HG02981 (cell line): ENCODE measurements at regions not wholly inside any gene's neighbourhood (a gene's known extent, or its start where the extent isn't known, plus 50 kb on each side); places are given as distances from the start of the nearest gene placed in this dataset.

Source experiments
- ATAC-seq: cut with Tn5 transposase; IDR thresholded peaks from one replicate; pipeline ENCODE4 v1.9.1; 2021; ENCODE audit warnings: mild to moderate bottlenecking, moderate library complexity; ENCODE audit not compliant: unreplicated experiment

GRCh38 chr1:5751163-5751540, 241.1 kb downstream of the NPHP4 start:
- no peak for ATAC-seq

- ATAC-seq = no peak
These were observed 241.8 kb downstream of the NPHP4 start for GRCh38 chr1:5750186-5751162.

GRCh38 chr1:5748286-5749225, 243.7 kb downstream of the NPHP4 start:
- no peak for ATAC-seq

- no peak for ATAC-seq
These were observed 244.6 kb downstream of the NPHP4 start for GRCh38 chr1:5747426-5748285.

GRCh38 chr1:5746611-5747425, 245.4 kb downstream of the NPHP4 start:
- no peak for ATAC-seq

GRCh38 chr1:5745800-5746610, 246.2 kb downstream of the NPHP4 start:
- ATAC-seq = peak; percentile 67

- ATAC-seq = no peak
These were observed 247.1 kb downstream of the NPHP4 start for GRCh38 chr1:5744911-5745799.

- ATAC-seq = no peak
These were observed 247.9 kb downstream of the NPHP4 start for GRCh38 chr1:5744341-5744740.

- no peak for ATAC-seq
These were observed 248.7 kb downstream of the NPHP4 start for GRCh38 chr1:5743435-5744095.

- ATAC-seq = no peak
These were observed 249.4 kb downstream of the NPHP4 start for GRCh38 chr1:5742801-5743200.

- ATAC-seq = no peak
These were observed 250.2 kb downstream of the NPHP4 start for GRCh38 chr1:5742032-5742431.

- no peak for ATAC-seq
These were observed 251.1 kb downstream of the NPHP4 start for GRCh38 chr1:5740865-5741860.

- no peak for ATAC-seq
These were observed 251.8 kb downstream of the NPHP4 start for GRCh38 chr1:5740450-5740849.

- no peak for ATAC-seq
These were observed 252.6 kb downstream of the NPHP4 start for GRCh38 chr1:5739561-5740078.

GRCh38 chr1:5738911-5739462, 253.2 kb downstream of the NPHP4 start:
- no peak for ATAC-seq

GRCh38 chr1:5737081-5737480, 255.1 kb downstream of the NPHP4 start:
- ATAC-seq = no peak
